Natural killer cell (primary cell): ENCODE measurements at regions not wholly inside any gene's neighbourhood (a gene's known extent, or its start where the extent isn't known, plus 50 kb on each side); places are given as distances from the start of the nearest gene placed in this dataset.

Experiments
- ATAC-seq, 3 donors: fragments of 150-1000 bp in 2 of 3; fragments of 200-7000 bp in 1 of 3; cut with Tn5 transposase; 1 replicate in 1 of 3; 2 replicates in 2 of 3; pipeline ENCODE4 v1.10.0; 2021; ENCODE audit warnings: mild to moderate bottlenecking in 2 of 3, moderate library complexity in 2 of 3
- DNase-seq, 2 donors: peaks; one replicate each; pipeline versions ENCODE4 v3.0.0 to v3.0.0-alpha.2; 2013 to 2021; ENCODE audit warnings: mixed read lengths in 1 of 2
- H3K27ac ChIP-seq: one replicate; pipeline ENCODE4 v1.5.1; 2013; ENCODE audit warnings: mild to moderate bottlenecking, low read length
- H3K27me3 ChIP-seq: one replicate; pipeline ENCODE4 v1.6.1; 2013; ENCODE audit warnings: low read length; ENCODE audit not compliant: control insufficient read depth, insufficient read depth
- H3K36me3 ChIP-seq: one replicate; pipeline ENCODE4 v1.6.1; 2013; ENCODE audit warnings: low read length; ENCODE audit not compliant: control insufficient read depth, insufficient read depth
- H3K4me1 ChIP-seq: one replicate; pipeline ENCODE4 v1.6.1; 2013; ENCODE audit warnings: low read length; ENCODE audit not compliant: control insufficient read depth, insufficient read depth
- H3K4me3 ChIP-seq: one replicate; pipeline ENCODE4 v1.5.1; 2013; ENCODE audit warnings: low read length
- H3K9me3 ChIP-seq: one replicate; pipeline ENCODE4 v1.6.1; 2013; ENCODE audit warnings: low read length; ENCODE audit not compliant: control insufficient read depth, insufficient read depth
- H3K27ac Mint-ChIP-seq, 2 donors: one replicate each; pipeline ENCODE4 v1.8.0; 2022; ENCODE audit warnings: mild to moderate bottlenecking in 2 of 2, mixed read lengths in 2 of 2, moderate library complexity in 1 of 2
- H3K27me3 Mint-ChIP-seq, 2 donors: one replicate each; pipeline ENCODE4 v1.8.0; 2022; ENCODE audit warnings: low read depth in 2 of 2, mixed read lengths in 2 of 2
- H3K36me3 Mint-ChIP-seq: one replicate; pipeline ENCODE4 v1.8.0; 2022; ENCODE audit warnings: mixed read lengths
- H3K4me1 Mint-ChIP-seq, 2 donors: one replicate each; pipeline ENCODE4 v1.8.0; 2022; ENCODE audit warnings: mixed read lengths in 2 of 2
- H3K4me3 Mint-ChIP-seq: one replicate; pipeline ENCODE4 v1.8.0; 2022; ENCODE audit warnings: mild to moderate bottlenecking, moderate library complexity, mixed read lengths
- H3K9me3 Mint-ChIP-seq, 2 donors: one replicate each; pipeline ENCODE4 v1.8.0; 2022; ENCODE audit warnings: mixed read lengths in 2 of 2
- WGBS: methylation state at CpG from one replicate; pipeline ENCODE4 v1.1.7; 2013; ENCODE audit warnings: missing lambda C conversion rate; ENCODE audit not compliant: insufficient coverage; 5-methylcytosine and 5-hydroxymethylcytosine counted together
- intact Hi-C: fragments of 100-400 bp; cut with micrococcal nuclease; formaldehyde crosslinking; loops from one replicate; pipeline ENCODE4 v1.14.2; 2022
- TF ChIP-seq, protein P1 (sequence below): fragments of 200-600 bp; IDR thresholded peaks from one replicate; pipeline ENCODE4 v1.8.0; 2022; ENCODE audit warnings: antibody characterized with exemption

DNA sequence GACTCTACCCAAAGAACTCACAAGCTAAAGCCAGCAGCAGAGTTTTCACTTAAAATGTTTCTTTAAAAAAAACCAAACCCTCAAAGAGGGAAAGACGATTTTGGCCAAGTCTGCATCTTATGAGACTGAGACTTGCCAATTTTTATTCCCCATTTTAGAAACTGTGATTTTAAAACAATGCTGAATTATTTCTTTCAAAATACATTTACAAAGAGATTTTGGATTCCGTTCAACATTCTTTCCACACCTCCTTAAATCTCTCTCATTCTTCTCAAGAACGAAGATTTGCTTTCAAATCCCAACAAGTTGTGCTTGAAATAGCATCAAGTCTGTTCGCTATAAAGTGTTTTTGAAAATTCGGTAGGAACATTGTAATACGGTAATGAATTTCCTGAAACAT, 133.9 kb upstream of the VANGL1 start:
- H3K27me3 ChIP-seq = no peaks in the 10 kb centered on the region
- Mint-ChIP-seq H3K9me3 (no peaks in the 10 kb centered on the region), H3K27ac (no peak overlapping the region), H3K36me3 (no peaks in the 10 kb centered on the region), H3K4me3 (no peak overlapping the region), H3K27me3 (peaks cover 5 to 8% of the 10 kb centered on the region in 2 donors), H3K4me1 (no peaks in the 10 kb centered on the region)
- H3K4me1 ChIP-seq = no peaks in the 10 kb centered on the region
- H3K4me3 ChIP-seq = no peak overlapping the region
- intact Hi-C loops = no loop called here
- H3K27ac ChIP-seq = no peak overlapping the region
- DNase-seq (no peak), ATAC-seq (no peak)
- peaks cover 8% of the 10 kb centered on the region for H3K9me3 ChIP-seq
- no peaks in the 10 kb centered on the region for H3K36me3 ChIP-seq
- TF ChIP-seq, protein P1, sequence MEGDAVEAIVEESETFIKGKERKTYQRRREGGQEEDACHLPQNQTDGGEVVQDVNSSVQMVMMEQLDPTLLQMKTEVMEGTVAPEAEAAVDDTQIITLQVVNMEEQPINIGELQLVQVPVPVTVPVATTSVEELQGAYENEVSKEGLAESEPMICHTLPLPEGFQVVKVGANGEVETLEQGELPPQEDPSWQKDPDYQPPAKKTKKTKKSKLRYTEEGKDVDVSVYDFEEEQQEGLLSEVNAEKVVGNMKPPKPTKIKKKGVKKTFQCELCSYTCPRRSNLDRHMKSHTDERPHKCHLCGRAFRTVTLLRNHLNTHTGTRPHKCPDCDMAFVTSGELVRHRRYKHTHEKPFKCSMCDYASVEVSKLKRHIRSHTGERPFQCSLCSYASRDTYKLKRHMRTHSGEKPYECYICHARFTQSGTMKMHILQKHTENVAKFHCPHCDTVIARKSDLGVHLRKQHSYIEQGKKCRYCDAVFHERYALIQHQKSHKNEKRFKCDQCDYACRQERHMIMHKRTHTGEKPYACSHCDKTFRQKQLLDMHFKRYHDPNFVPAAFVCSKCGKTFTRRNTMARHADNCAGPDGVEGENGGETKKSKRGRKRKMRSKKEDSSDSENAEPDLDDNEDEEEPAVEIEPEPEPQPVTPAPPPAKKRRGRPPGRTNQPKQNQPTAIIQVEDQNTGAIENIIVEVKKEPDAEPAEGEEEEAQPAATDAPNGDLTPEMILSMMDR = no peak
- WGBS = 85% methylated on average over 6 of the region's 6 CpGs

DNA sequence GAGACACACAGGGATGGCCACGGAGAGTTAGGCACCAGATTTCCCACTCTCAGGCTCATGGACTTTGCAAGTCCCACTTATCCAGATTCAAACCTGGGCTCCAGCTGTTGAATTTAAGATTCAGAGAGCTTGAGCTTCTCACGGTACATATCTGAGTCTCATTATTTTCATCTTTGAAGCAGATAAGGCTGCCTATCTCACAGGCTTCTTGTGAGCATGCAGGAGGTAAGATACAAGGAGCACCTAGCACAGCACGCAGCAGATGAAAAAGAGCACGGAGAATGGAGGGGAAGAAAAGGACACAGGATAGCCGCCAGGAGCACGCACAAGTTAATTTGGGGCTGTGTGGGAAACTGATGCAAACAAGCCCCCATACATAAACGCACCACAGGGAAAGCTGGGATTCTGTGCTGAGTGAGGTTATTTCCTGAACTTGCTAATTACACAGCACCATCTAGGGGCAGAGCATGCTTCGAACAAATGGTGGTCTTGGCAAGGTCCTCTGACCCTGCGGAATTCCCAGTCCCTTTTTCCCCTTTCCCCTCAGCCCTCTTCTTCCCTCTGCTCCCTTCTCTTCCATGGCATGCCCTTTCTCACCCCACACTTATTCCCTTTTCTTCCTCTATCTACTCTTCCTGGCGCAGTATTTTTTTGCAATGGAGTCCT, 134.7 kb upstream of the VANGL1 start:
- H3K4me3 ChIP-seq = no peak overlapping the region
- no peaks in the 10 kb centered on the region for H3K4me1 ChIP-seq
- Mint-ChIP-seq H3K27me3 (peaks cover 11 to 14% of the 10 kb centered on the region in 2 donors), H3K4me1 (no peaks in the 10 kb centered on the region), H3K36me3 (no peaks in the 10 kb centered on the region), H3K4me3 (no peak overlapping the region), H3K9me3 (no peaks in the 10 kb centered on the region), H3K27ac (no peak overlapping the region)
- TF ChIP-seq, protein P1 = no peak
- peaks cover 5% of the 10 kb centered on the region for H3K9me3 ChIP-seq
- H3K27ac ChIP-seq = no peak overlapping the region
- ATAC-seq (no peak), DNase-seq (no peak)
- H3K36me3 ChIP-seq = no peaks in the 10 kb centered on the region
- 56% methylated on average over 9 of the region's 10 CpGs for WGBS
- intact Hi-C loops = no loop called here
- H3K27me3 ChIP-seq = no peaks in the 10 kb centered on the region

DNA sequence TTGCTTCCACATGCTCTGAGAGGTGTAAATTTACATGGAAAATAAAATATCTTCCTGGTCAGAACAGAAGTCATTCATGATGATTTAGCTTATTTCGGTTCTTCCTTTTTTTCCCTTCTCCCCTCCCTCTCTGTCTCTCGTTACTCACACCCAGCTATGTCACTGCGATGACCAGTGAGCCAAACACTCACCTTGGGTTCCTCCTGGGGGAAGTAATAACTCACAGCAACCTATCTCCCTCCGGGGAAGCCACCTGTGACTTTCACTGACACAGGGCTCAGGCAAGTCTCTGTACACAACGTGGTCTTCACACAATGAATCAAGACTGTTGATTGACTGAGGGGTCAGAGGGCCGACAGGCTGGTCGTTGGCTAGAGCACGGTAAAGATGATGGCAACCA, 135.3 kb upstream of the VANGL1 start:
- no peaks in the 10 kb centered on the region for H3K4me1 Mint-ChIP-seq
- intact Hi-C loops = no loop called here

More for the DNA sequence above, 135.3 kb upstream of the VANGL1 start:
- no peaks in the 10 kb centered on the region for H3K4me1 ChIP-seq
- no peak for DNase-seq
- Mint-ChIP-seq H3K9me3 (no peaks in the 10 kb centered on the region), H3K27ac (no peak overlapping the region), H3K36me3 (no peaks in the 10 kb centered on the region), H3K4me3 (no peak overlapping the region), H3K27me3 (peaks cover 11 to 14% of the 10 kb centered on the region in 2 donors)
- 19% methylated on average over 8 of the region's 8 CpGs for WGBS
- peaks cover under 1% of the 10 kb centered on the region for H3K9me3 ChIP-seq
- no peaks in the 10 kb centered on the region for H3K27me3 ChIP-seq
- no peak for ATAC-seq
- no peak overlapping the region for H3K4me3 ChIP-seq
- TF ChIP-seq, protein P1 = no peak
- H3K27ac ChIP-seq = no peak overlapping the region
- no peaks in the 10 kb centered on the region for H3K36me3 ChIP-seq
